ENCODE measurements at regions not wholly inside any gene's neighbourhood (a gene's known extent, or its start where the extent isn't known, plus 50 kb on each side); places are given as distances from the start of the nearest gene placed in this dataset.
A peak's percentile ranks its signal among the peaks of the same experiment; 100 is the strongest.

DNA sequence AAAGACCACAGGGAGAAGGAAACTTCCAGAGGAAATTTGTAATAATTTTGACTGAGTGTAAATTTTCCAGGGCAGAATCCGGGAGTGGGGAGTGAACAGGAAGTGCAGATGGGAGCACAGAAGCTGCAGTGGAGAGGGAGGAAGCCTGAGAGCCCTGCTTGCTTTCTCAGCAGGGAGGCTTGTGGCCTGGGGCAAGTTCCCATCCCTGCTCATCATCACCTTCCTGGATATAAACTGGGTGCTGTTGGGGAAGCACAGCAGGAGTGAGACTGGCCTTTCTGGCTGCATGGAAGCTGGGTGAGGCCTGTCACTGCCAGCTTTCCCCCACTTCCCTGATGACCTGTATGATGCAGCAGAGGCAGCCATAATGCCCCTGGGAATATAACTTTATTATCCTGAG is 532.9 kb downstream of the SLITRK6 start:
- DNase-seq (ENCODE audit: low spot score in 2 of 2): no peak
- WGBS, 2 donors: 19 to 41% methylated on average over 1 of the region's 1 CpG
- TF ChIP-seq, protein P1, sequence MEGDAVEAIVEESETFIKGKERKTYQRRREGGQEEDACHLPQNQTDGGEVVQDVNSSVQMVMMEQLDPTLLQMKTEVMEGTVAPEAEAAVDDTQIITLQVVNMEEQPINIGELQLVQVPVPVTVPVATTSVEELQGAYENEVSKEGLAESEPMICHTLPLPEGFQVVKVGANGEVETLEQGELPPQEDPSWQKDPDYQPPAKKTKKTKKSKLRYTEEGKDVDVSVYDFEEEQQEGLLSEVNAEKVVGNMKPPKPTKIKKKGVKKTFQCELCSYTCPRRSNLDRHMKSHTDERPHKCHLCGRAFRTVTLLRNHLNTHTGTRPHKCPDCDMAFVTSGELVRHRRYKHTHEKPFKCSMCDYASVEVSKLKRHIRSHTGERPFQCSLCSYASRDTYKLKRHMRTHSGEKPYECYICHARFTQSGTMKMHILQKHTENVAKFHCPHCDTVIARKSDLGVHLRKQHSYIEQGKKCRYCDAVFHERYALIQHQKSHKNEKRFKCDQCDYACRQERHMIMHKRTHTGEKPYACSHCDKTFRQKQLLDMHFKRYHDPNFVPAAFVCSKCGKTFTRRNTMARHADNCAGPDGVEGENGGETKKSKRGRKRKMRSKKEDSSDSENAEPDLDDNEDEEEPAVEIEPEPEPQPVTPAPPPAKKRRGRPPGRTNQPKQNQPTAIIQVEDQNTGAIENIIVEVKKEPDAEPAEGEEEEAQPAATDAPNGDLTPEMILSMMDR (IDR thresholded peaks at IDR 0.05): no peak
- no peak for TF ChIP-seq EP300 (IDR thresholded peaks at IDR 0.05)
- TF ChIP-seq POLR2A (IDR thresholded peaks at IDR 0.05): no peak
- H3K9me3 ChIP-seq: peaks cover 0 to 10% (median 0%) of the 10 kb centered on the region in 4 donors
- no peaks in the 10 kb centered on the region for H3K36me3 ChIP-seq
- H3K4me3 ChIP-seq: no peak overlapping the region
- no peaks in the 10 kb centered on the region for H3K4me1 ChIP-seq
- H3K27ac ChIP-seq: no peak overlapping the region
- H3K27me3 ChIP-seq: no peaks in the 10 kb centered on the region

DNA sequence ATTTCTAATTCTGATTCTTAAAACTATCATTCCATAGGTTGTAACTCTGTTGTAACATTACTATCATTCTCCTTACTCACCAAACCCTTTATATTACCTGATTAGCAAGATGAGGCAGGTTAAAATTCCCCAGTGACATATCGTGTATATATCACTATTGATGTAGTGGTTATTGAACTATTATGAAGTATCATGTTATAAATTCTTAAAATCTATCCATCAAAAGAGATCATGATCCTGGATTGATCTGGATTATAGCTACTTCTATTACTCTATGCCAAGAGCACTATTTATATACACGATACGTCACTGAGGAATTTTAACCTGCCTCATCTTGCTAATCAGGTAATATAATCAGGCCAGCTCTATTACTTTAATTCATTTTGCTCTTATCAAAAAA is 533.9 kb downstream of the SLITRK6 start:
- Histone ChIP-seq H3K9me3 (peaks cover 0 to 10% (median 0%) of the 10 kb centered on the region in 4 donors), H3K27me3 (no peaks in the 10 kb centered on the region), H3K4me1 (no peaks in the 10 kb centered on the region), H3K36me3 (no peaks in the 10 kb centered on the region), H3K27ac (no peak overlapping the region), H3K4me3 (no peak overlapping the region)
- WGBS, 2 donors: 91 to 95% methylated on average over 3 of the region's 3 CpGs
- TF ChIP-seq EP300 (IDR thresholded peaks at IDR 0.05): no peak
- TF ChIP-seq, protein P1 (IDR thresholded peaks at IDR 0.05): no peak
- TF ChIP-seq POLR2A (IDR thresholded peaks at IDR 0.05): no peak
- no peak for DNase-seq (ENCODE audit: low spot score in 2 of 2)

DNA sequence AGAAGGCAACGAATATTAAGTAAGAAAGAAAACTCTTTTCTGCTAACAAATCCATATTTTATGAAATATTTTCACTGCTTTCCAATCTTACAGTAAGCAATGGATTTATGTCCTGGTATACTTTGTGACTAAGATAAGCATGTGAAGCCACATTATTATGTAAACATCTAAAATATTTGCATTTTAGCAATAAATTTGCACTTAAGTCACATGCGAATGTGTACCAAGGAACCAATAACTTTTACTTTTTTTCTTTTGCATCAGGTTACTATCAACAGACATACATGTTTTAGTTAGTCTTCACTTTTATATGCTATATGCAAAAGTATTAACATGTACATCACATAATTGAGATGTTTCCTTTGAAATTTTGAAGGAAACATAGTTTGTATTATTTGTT is 536.7 kb downstream of the SLITRK6 start:
- H3K4me1 ChIP-seq: no peaks in the 10 kb centered on the region
- no peaks in the 10 kb centered on the region for H3K36me3 ChIP-seq
- TF ChIP-seq POLR2A (IDR thresholded peaks at IDR 0.05): no peak
- TF ChIP-seq, protein P1 (IDR thresholded peaks at IDR 0.05): no peak
- TF ChIP-seq EP300 (IDR thresholded peaks at IDR 0.05): no peak
- H3K4me3 ChIP-seq: no peak overlapping the region
- WGBS, 2 donors: 88 to 89% methylated on average over 2 of the region's 2 CpGs
- H3K27me3 ChIP-seq: no peaks in the 10 kb centered on the region
- no peak for DNase-seq (ENCODE audit: low spot score in 2 of 2)
- H3K9me3 ChIP-seq: peaks cover 0 to 5% (median 0%) of the 10 kb centered on the region in 4 donors
- H3K27ac ChIP-seq: no peak overlapping the region

DNA sequence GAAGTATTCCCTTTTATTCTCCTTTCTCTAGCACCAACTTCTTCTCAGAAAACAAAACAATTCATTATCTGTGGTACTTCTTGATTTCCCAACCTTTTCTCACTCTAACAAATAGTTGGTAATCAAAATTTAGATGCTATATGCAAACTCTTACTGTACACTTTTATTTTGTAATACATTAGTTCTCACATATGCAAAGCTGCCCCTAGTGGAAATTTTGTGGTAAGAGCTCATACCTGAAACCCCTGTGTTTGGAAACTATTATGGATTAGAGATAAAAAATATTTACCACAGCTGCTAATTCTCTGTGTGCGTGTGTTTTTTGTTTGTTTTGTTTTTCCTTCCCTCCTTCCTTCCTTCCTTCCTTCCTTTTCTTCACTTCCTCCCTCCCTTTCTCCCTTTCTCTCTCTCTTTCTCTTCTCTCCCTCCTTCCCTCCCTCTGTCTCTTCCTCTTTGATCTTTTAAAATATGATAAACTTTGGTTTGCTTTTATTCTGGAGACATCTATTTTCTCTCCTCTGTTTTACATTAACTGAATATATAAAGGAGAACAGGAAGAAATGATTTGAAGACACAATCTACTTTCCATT is 537.4 kb downstream of the SLITRK6 start:
- no peak overlapping the region for H3K4me3 ChIP-seq
- no peak for DNase-seq (ENCODE audit: low spot score in 2 of 2)
- H3K27me3 ChIP-seq: no peaks in the 10 kb centered on the region
- H3K9me3 ChIP-seq: no peaks in the 10 kb centered on the region
- H3K27ac ChIP-seq: no peak overlapping the region
- H3K4me1 ChIP-seq: no peaks in the 10 kb centered on the region
- TF ChIP-seq, protein P1 (IDR thresholded peaks at IDR 0.05): peak in 1 of 5 experiments; percentile 21
- TF ChIP-seq EP300 (IDR thresholded peaks at IDR 0.05): no peak
- H3K36me3 ChIP-seq: no peaks in the 10 kb centered on the region
- WGBS, 2 donors: 44 to 51% methylated on average over 1 of the region's 1 CpG

DNA sequence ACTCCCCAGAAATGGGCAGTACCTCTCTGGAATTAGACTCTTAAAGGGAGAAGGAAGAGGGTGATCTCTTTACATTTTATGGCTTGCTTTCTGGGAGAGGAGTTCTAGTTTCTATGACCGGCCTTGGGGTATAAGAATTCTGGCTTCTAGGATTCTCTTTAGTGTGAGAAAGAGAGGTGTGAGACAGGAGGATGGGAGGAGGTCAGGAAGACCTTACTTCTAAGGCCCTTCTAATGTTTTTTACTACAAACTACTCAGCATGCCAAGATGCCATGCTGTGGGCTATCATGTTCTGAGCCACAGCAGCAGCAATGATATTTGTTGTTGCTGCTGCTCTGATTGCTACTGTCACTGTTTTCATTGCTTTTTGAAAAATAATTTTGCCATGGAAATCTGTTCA is 538.3 kb downstream of the SLITRK6 start:
- DNase-seq (ENCODE audit: low spot score in 2 of 2): no peak
- Histone ChIP-seq H3K4me1 (no peaks in the 10 kb centered on the region), H3K27me3 (no peaks in the 10 kb centered on the region), H3K9me3 (no peaks in the 10 kb centered on the region), H3K27ac (no peak overlapping the region), H3K4me3 (no peak overlapping the region), H3K36me3 (no peaks in the 10 kb centered on the region)
- 86 to 95% methylated on average over 1 of the region's 1 CpG for WGBS, 2 donors
- TF ChIP-seq POLR2A (IDR thresholded peaks at IDR 0.05) (no peak), EP300 (IDR thresholded peaks at IDR 0.05) (no peak)
- TF ChIP-seq, protein P1 (IDR thresholded peaks at IDR 0.05): no peak

All from tibial nerve (tissue), 4 donors.